Sigmoid colon (tissue), 4 donors: ENCODE measurements at regions not wholly inside any gene's neighbourhood (a gene's known extent, or its start where the extent isn't known, plus 50 kb on each side); places are given as distances from the start of the nearest gene placed in this dataset.

Experiments used
- EP300 ChIP-seq, 4 donors: sonication (generic); formaldehyde crosslinking; IDR thresholded peaks; one replicate each; pipeline ENCODE4 v1.6.1; 2017; ENCODE audit warnings: antibody characterized with exemption in 4 of 4
- POLR2A ChIP-seq, 2 donors: fragments of 450-650 bp; IDR thresholded peaks; one replicate each; pipeline ENCODE4 v1.6.1; 2016; ENCODE audit warnings: antibody characterized with exemption in 2 of 2, mild to moderate bottlenecking in 2 of 2, moderate library complexity in 2 of 2
- POLR2AphosphoS5 ChIP-seq, 4 donors: sonication (generic); formaldehyde crosslinking; IDR thresholded peaks; one replicate each; pipeline ENCODE4 v1.6.1; 2017; ENCODE audit warnings: antibody characterized with exemption in 4 of 4
- TF ChIP-seq, protein P1 (sequence below), 4 experiments: fragments of 450-650 bp in 3 of 4; fragments of 200-600 bp in 1 of 4; IDR thresholded peaks; one replicate each; pipeline ENCODE4 v1.5.1; 2016 to 2019; ENCODE audit warnings: antibody characterized with exemption in 4 of 4, mild to moderate bottlenecking in 3 of 4, moderate library complexity in 2 of 4

DNA sequence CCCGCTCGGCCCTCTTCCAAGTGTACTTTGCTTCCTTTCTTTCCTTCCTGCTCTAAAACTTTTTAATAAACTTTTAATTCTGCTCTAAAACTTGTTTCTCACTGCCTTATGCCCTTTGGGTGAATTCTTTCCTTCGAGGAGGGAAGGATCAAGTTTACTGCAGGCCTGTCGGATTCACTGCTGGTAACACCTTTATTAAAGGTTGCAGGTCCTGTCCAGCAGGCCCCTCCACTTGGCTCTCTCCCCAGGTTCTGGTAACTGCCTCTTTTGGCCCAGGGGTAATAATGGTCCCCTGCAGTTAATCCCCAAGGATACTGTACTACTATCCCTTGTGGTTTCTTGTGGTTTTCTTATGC, 152.7 kb upstream of the EEA1 start:
- TF ChIP-seq, protein P1, sequence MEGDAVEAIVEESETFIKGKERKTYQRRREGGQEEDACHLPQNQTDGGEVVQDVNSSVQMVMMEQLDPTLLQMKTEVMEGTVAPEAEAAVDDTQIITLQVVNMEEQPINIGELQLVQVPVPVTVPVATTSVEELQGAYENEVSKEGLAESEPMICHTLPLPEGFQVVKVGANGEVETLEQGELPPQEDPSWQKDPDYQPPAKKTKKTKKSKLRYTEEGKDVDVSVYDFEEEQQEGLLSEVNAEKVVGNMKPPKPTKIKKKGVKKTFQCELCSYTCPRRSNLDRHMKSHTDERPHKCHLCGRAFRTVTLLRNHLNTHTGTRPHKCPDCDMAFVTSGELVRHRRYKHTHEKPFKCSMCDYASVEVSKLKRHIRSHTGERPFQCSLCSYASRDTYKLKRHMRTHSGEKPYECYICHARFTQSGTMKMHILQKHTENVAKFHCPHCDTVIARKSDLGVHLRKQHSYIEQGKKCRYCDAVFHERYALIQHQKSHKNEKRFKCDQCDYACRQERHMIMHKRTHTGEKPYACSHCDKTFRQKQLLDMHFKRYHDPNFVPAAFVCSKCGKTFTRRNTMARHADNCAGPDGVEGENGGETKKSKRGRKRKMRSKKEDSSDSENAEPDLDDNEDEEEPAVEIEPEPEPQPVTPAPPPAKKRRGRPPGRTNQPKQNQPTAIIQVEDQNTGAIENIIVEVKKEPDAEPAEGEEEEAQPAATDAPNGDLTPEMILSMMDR (IDR thresholded peaks at IDR 0.05), result no peak
- TF ChIP-seq POLR2AphosphoS5 (IDR thresholded peaks at IDR 0.05) (no peak), POLR2A (IDR thresholded peaks at IDR 0.05) (no peak), EP300 (IDR thresholded peaks at IDR 0.05) (no peak)
